NCI-H510A treated with DMSO at 0.1 percent for 48 hours (cell line): ENCODE measurements at regions not wholly inside any gene's neighbourhood (a gene's known extent, or its start where the extent isn't known, plus 50 kb on each side); places are given as distances from the start of the nearest gene placed in this dataset.

Source experiments
- DNase-seq: peaks from one replicate; lab custom pipeline; 2025; lab: John Stamatoyannopoulos, UW

GRCh38 chr10:58013406-58013805 lies 254.3 kb downstream of the IPMK start:
- no peak for DNase-seq

GRCh38 chr10:58010073-58010702 lies 257.5 kb downstream of the IPMK start:
- no peak for DNase-seq

- no peak for DNase-seq
Observed at GRCh38 chr10:58003945-58004344, 263.7 kb downstream of the IPMK start.

- DNase-seq: no peak
Observed at GRCh38 chr10:58001159-58001558, 266.5 kb downstream of the IPMK start.

- DNase-seq: no peak
Observed at GRCh38 chr10:57996536-57996935, 271.2 kb downstream of the IPMK start.

GRCh38 chr10:57993302-57993701 lies 274.4 kb downstream of the IPMK start:
- DNase-seq: no peak

- DNase-seq: no peak
Observed at GRCh38 chr10:57992321-57993077, 275.2 kb downstream of the IPMK start.

- DNase-seq: no peak
Observed at GRCh38 chr10:57988964-57989363, 278.7 kb downstream of the IPMK start.

GRCh38 chr10:57987055-57987721 lies 280.5 kb downstream of the IPMK start:
- DNase-seq: no peak

GRCh38 chr10:57986422-57986821 lies 281.3 kb downstream of the IPMK start:
- DNase-seq: no peak

GRCh38 chr10:57983281-57983791 lies 284.4 kb downstream of the IPMK start:
- no peak for DNase-seq

GRCh38 chr10:57982091-57982490 lies 285.6 kb downstream of the IPMK start:
- DNase-seq: no peak

- DNase-seq: no peak
Observed at GRCh38 chr10:57979956-57980355, 287.7 kb downstream of the IPMK start.

- DNase-seq: no peak
Observed at GRCh38 chr10:57979491-57979890, 288.2 kb downstream of the IPMK start.

GRCh38 chr10:57977262-57977661 lies 290.4 kb downstream of the IPMK start:
- DNase-seq: no peak

- DNase-seq: no peak
Observed at GRCh38 chr10:57973451-57973850, 294.2 kb downstream of the IPMK start.

GRCh38 chr10:57972783-57973182 lies 294.9 kb downstream of the IPMK start:
- DNase-seq: no peak

GRCh38 chr10:57968328-57969016 lies 299.2 kb downstream of the IPMK start:
- DNase-seq: no peak

- DNase-seq: no peak
Observed at GRCh38 chr10:57964351-57964750, 303.3 kb downstream of the IPMK start.

- DNase-seq: no peak
Observed at GRCh38 chr10:57963546-57963945, 304.1 kb downstream of the IPMK start.

GRCh38 chr10:57962839-57963238 lies 304.9 kb downstream of the IPMK start:
- no peak for DNase-seq

GRCh38 chr10:57961487-57961886 lies 306.2 kb downstream of the IPMK start:
- DNase-seq: no peak
